Endothelial cell (in vitro differentiated cells): ENCODE measurements at regions not wholly inside any gene's neighbourhood (a gene's known extent, or its start where the extent isn't known, plus 50 kb on each side); places are given as distances from the start of the nearest gene placed in this dataset.

Source experiments
- DNase-seq: peaks from one replicate; pipeline ENCODE4 v3.0.0; 2021; ENCODE audit warnings: low spot score
- H3K27ac Mint-ChIP-seq: one replicate; pipeline ENCODE4 v1.8.0; 2021; ENCODE audit warnings: mixed read lengths, inconsistent platforms; ENCODE audit not compliant: unreplicated experiment
- H3K27me3 Mint-ChIP-seq: one replicate; pipeline ENCODE4 v1.8.0; 2021; ENCODE audit warnings: mild to moderate bottlenecking, moderate library complexity, mixed read lengths, inconsistent platforms; ENCODE audit not compliant: unreplicated experiment
- H3K36me3 Mint-ChIP-seq: one replicate; pipeline ENCODE4 v1.8.0; 2021; ENCODE audit warnings: mild to moderate bottlenecking, low read depth, mixed read lengths, inconsistent platforms; ENCODE audit not compliant: unreplicated experiment
- H3K4me1 Mint-ChIP-seq: one replicate; pipeline ENCODE4 v1.8.0; 2021; ENCODE audit warnings: mild to moderate bottlenecking, mixed read lengths, inconsistent platforms; ENCODE audit not compliant: unreplicated experiment
- H3K4me3 Mint-ChIP-seq: one replicate; pipeline ENCODE4 v1.8.0; 2021; ENCODE audit warnings: mild to moderate bottlenecking, mixed read lengths, inconsistent platforms; ENCODE audit not compliant: unreplicated experiment
- H3K9me3 Mint-ChIP-seq: one replicate; pipeline ENCODE4 v1.8.0; 2021; ENCODE audit warnings: mixed read lengths, inconsistent platforms; ENCODE audit not compliant: unreplicated experiment
- CTCF ChIP-seq: fragments of 200-600 bp; sonication (generic); IDR thresholded peaks from one replicate; pipeline ENCODE4 v1.5.0; 2021; ENCODE audit warnings: antibody characterized with exemption; ENCODE audit not compliant: unreplicated experiment

GRCh38 chr4:71945791-71946190 lies 86.0 kb upstream of the NPFFR2 start:
- Mint-ChIP-seq H3K4me3 (no peak overlapping the region), H3K27ac (no peak overlapping the region), H3K36me3 (peaks cover 15% of the 10 kb centered on the region), H3K4me1 (no peaks in the 10 kb centered on the region), H3K27me3 (peaks cover 4% of the 10 kb centered on the region), H3K9me3 (peaks cover 12% of the 10 kb centered on the region)
- DNase-seq = no peak
- no peak for TF ChIP-seq CTCF

DNA sequence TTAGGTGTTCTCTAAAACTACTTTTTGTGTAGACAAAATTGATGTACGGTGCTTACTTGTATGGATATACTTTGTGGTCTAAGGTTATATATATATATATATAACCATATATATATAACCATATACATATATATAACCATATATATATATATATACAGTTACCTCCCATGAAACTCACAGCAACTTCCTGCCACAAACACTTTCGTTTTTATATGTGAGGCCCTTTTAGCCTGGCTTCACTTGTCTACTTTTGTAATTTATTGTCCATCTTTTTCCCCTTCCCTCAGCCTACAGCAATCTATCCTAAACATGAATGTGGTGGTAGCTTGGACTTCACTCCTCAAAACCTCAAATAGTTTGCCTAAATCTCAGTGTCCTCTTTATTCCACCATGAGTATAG lies 72.8 kb upstream of the NPFFR2 start:
- no peaks in the 10 kb centered on the region for H3K4me1 Mint-ChIP-seq
- no peak for TF ChIP-seq CTCF
- no peaks in the 10 kb centered on the region for H3K9me3 Mint-ChIP-seq
- DNase-seq = no peak
- no peak overlapping the region for H3K27ac Mint-ChIP-seq
- no peaks in the 10 kb centered on the region for H3K27me3 Mint-ChIP-seq
- H3K4me3 Mint-ChIP-seq = no peak overlapping the region
- no peaks in the 10 kb centered on the region for H3K36me3 Mint-ChIP-seq

DNA sequence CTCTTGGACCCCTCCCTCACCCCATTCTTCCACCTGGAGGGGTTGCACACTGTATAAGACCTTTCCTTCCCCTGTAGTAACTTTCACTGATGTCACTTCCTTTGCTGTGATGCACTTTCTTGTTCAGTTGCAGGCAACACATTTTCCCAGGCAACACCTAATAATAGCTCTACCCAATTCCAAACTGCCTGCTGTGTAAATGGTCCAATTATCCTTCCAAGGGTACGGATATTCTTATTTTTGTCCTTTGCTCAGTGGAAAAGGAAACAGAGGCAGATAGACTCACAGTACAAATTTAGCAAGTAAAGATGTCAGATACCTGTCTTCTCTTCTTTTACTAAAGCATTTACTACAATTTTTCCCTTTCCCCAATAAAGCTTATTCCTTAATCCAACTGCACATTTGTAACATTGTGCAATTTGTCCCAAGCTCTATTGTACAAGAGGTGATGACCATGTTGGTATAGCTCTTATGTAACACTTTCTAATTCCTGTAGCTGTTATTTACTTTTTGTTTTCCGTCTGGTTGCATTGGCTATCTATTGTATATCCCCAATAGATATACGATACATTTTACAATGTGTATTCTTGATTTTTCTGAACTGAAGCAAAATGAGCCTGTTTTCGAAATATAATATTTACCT lies 69.1 kb upstream of the NPFFR2 start:
- Mint-ChIP-seq H3K27me3 (no peaks in the 10 kb centered on the region), H3K4me1 (no peaks in the 10 kb centered on the region), H3K9me3 (no peaks in the 10 kb centered on the region), H3K36me3 (no peaks in the 10 kb centered on the region), H3K4me3 (no peak overlapping the region), H3K27ac (no peak overlapping the region)
- no peak for TF ChIP-seq CTCF
- no peak for DNase-seq

DNA sequence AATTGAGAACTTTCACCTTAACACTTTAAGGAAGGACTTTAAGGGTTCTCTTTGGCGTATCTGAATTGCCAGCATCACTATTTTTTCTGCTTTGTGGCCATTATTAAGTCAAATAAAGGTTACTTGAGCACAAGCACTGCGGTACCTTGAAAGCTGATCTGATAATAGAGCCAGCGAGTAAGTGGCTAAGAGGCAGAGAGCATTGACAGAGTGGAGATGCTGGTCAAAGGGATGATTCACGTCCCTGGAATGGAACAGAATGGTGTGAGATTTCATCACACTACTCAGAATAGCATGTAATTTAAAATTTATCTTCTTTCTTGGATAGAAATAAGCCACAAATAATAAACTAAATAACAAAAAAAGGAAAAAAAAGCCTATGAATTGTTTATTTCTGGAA lies 57.1 kb upstream of the NPFFR2 start:
- no peak for TF ChIP-seq CTCF

GRCh38 chr4:71976523-71976922 lies 55.3 kb upstream of the NPFFR2 start:
- Mint-ChIP-seq H3K4me1 (no peaks in the 10 kb centered on the region), H3K27me3 (no peaks in the 10 kb centered on the region), H3K9me3 (no peaks in the 10 kb centered on the region), H3K27ac (no peak overlapping the region), H3K4me3 (no peak overlapping the region), H3K36me3 (no peaks in the 10 kb centered on the region)
- DNase-seq = no peak
- no peak for TF ChIP-seq CTCF

More for the DNA sequence above, 57.1 kb upstream of the NPFFR2 start:
- no peak overlapping the region for H3K4me3 Mint-ChIP-seq
- H3K36me3 Mint-ChIP-seq = no peaks in the 10 kb centered on the region
- H3K27ac Mint-ChIP-seq = no peak overlapping the region
- H3K27me3 Mint-ChIP-seq = no peaks in the 10 kb centered on the region
- peaks cover under 1% of the 10 kb centered on the region for H3K4me1 Mint-ChIP-seq
- DNase-seq = no peak
- H3K9me3 Mint-ChIP-seq = no peaks in the 10 kb centered on the region
